HFFc6 (cell line): ENCODE measurements at regions not wholly inside any gene's neighbourhood (a gene's known extent, or its start where the extent isn't known, plus 50 kb on each side); places are given as distances from the start of the nearest gene placed in this dataset.

Experiments
- DNase-seq: peaks from one replicate; pipeline ENCODE4 v3.0.0-alpha.2; 2018
- H3K27ac Mint-ChIP-seq: 2 replicates; pipeline ENCODE4 v1.8.0; 2020; ENCODE audit warnings: mild to moderate bottlenecking, mixed read lengths
- H3K27me3 Mint-ChIP-seq: 2 replicates; pipeline ENCODE4 v1.8.0; 2021; ENCODE audit warnings: mild to moderate bottlenecking, moderate library complexity, mixed read lengths; ENCODE audit not compliant: insufficient read depth
- H3K36me3 Mint-ChIP-seq: 2 replicates; pipeline ENCODE4 v1.8.0; 2021; ENCODE audit warnings: low read depth, mixed read lengths
- H3K4me1 Mint-ChIP-seq: 2 replicates; pipeline ENCODE4 v1.8.0; 2020; ENCODE audit warnings: low read depth, mixed read lengths
- H3K4me3 Mint-ChIP-seq: 2 replicates; pipeline ENCODE4 v1.8.0; 2020; ENCODE audit warnings: mild to moderate bottlenecking, moderate library complexity, mixed read lengths
- H3K9me3 Mint-ChIP-seq: 2 replicates; pipeline ENCODE4 v1.8.0; 2020; ENCODE audit warnings: mild to moderate bottlenecking, mixed read lengths
- TF ChIP-seq, protein P1 (sequence below): fragments of 200-600 bp; sonication (generic); IDR thresholded peaks from 2 replicates; pipeline ENCODE4 v1.5.0; 2021; ENCODE audit warnings: antibody characterized with exemption, mild to moderate bottlenecking

DNA sequence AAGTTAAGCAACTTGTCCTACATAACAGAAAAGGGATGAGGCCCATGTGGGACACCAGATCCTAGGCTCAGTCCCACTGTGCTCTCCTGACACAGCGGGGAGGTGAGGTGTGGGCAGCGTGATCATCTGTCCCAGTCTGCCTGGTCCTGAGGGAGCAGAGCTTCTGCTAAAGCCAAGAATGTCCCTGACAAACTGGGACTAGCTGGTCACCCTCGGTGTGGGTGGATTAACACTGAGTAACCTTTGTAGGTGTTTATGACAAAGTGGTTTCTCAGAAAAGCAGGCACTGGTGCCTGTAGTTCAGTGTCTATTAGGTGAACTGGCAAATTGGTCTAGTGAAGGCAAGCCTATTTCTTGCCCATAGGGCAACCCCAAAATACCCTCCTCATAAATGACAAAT is 127.8 kb upstream of the HABP2 start:
- H3K27me3 Mint-ChIP-seq = peaks cover 36% of the 10 kb centered on the region
- no peak for DNase-seq
- TF ChIP-seq, protein P1, sequence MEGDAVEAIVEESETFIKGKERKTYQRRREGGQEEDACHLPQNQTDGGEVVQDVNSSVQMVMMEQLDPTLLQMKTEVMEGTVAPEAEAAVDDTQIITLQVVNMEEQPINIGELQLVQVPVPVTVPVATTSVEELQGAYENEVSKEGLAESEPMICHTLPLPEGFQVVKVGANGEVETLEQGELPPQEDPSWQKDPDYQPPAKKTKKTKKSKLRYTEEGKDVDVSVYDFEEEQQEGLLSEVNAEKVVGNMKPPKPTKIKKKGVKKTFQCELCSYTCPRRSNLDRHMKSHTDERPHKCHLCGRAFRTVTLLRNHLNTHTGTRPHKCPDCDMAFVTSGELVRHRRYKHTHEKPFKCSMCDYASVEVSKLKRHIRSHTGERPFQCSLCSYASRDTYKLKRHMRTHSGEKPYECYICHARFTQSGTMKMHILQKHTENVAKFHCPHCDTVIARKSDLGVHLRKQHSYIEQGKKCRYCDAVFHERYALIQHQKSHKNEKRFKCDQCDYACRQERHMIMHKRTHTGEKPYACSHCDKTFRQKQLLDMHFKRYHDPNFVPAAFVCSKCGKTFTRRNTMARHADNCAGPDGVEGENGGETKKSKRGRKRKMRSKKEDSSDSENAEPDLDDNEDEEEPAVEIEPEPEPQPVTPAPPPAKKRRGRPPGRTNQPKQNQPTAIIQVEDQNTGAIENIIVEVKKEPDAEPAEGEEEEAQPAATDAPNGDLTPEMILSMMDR = no peak
- peaks cover 5% of the 10 kb centered on the region; the same call in 1 of the 2 replicates for H3K36me3 Mint-ChIP-seq
- H3K27ac Mint-ChIP-seq = no peak overlapping the region
- no peaks in the 10 kb centered on the region for H3K4me1 Mint-ChIP-seq
- peaks cover 6% of the 10 kb centered on the region; the same call in 1 of the 2 replicates for H3K9me3 Mint-ChIP-seq
- no peak overlapping the region for H3K4me3 Mint-ChIP-seq

DNA sequence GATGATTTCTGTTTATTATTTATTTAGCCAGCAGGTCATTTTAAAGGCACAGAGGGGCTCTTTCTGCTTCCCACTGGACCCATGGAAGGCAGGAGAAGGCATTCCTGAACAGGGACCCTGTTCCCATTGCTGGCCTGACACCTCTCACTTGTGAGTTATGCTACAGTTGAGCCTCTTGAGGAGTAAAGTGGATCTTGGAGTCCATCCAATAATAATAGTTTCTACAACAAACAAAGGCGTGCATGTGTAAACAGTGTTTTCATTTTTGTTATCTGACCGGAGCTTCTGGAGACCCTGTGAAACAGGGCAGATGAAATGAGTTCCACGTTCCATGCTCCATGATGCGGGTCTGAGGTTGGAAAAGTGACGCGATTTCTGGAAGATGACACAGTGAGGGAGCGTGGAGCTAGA is 127.3 kb upstream of the HABP2 start:
- DNase-seq = peak; percentile 2
- Mint-ChIP-seq H3K9me3 (peaks cover under 1% of the 10 kb centered on the region; the same call in 1 of the 2 replicates), H3K4me3 (no peak overlapping the region), H3K27ac (no peak overlapping the region), H3K36me3 (no peaks in the 10 kb centered on the region; the same call in 1 of the 2 replicates), H3K27me3 (peaks cover 39% of the 10 kb centered on the region), H3K4me1 (no peaks in the 10 kb centered on the region)
- TF ChIP-seq, protein P1 = no peak

DNA sequence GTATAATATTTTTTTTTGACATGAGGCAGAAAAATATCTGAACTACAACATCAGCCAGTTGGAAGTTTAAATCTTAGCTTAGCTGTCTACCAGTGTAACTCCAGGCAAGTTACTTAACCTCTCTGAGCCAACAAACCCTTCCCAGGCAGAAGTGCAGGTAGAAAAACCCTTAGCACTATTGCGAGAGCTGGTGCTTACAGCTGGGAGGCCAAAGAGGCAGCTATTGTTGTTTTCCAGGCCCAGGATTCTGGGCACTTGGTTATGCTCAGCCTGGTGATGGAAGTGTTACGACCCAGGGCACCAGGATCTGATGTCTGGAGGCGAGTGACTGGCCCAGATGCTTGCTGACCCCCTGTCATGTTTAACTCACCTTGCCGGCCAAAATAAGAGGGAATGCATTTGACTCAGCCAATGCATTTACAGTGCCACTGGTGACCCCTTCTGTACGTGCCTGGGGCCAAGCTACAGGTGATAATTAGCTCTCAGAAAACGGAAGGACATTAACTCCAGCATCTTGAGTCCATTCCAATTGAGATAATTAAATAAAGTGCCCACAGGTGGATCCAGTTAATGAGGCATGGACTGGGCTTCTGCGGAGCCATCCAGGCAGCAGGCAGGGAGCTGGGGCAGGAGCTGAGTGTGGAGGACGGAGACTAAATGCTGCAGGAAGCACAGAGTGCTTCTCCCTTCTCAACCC is 126.5 kb upstream of the HABP2 start:
- Mint-ChIP-seq H3K4me3 (no peak overlapping the region), H3K4me1 (no peaks in the 10 kb centered on the region), H3K27ac (no peak overlapping the region), H3K9me3 (no peaks in the 10 kb centered on the region; the same call in 1 of the 2 replicates), H3K27me3 (peaks cover 39% of the 10 kb centered on the region), H3K36me3 (no peaks in the 10 kb centered on the region; the same call in 1 of the 2 replicates)
- no peak for DNase-seq
- TF ChIP-seq, protein P1 = no peak

DNA sequence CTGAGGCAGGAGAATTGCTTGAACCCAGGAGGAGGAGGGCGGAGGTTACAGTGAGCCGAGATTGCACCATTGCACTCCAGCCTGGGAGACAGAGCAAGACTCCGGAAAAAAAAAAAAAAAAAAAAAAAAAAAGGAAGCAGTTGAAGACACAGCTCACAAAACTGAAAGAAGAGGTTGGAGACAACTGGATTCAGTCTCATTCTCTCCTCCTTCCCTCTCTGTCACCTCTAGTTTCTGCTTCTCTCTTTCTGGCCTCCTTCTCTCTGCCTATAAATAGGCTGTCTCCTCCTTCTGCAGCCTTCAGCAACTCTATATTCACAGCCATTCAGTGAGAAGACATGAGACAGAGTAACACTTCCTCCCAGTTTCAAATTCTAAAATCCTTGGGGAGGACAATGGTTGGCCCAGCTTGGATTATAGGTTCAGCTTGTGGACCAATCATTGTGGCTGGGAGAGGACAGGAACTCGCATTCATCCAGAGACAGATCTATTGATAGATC is 125.6 kb upstream of the HABP2 start:
- Mint-ChIP-seq H3K27me3 (peaks cover 38% of the 10 kb centered on the region), H3K36me3 (no peaks in the 10 kb centered on the region; the same call in 1 of the 2 replicates), H3K4me3 (no peak overlapping the region), H3K27ac (no peak overlapping the region), H3K4me1 (no peaks in the 10 kb centered on the region), H3K9me3 (no peaks in the 10 kb centered on the region; the same call in 1 of the 2 replicates)
- DNase-seq = no peak
- TF ChIP-seq, protein P1 = no peak

DNA sequence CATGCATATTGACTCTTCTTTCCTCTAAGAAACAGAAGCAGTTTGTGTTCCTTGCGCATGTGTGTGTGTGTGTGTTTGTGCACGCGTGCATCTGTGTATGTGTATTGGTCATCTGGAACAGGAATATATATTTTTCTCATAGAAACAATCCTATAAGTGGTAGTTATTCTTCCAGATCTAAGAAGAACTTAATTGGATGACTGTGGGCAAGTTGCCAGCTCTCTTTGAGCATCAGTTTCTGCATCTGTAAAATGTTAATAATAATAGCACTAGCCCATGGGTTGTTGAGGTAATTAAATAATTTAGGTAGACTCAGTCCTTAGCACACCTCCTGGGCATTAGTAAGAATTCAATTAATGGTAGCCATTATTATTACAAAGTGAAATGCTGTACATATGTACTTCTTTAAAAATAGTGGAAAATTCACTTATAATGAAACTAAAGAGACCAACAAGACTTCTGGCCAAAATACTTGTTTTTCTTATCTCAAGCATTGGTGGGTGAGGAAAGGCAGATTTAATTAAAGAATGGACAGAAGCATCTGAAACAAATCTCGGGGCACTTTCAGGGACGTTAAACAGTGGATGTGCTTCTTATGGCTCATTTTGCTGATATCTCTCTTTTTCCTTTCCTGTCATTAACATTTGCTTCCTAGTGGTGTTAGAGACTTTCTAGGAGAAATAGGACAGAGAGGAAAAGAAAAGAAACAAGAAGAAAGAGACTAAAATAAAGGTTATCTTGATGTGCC is 124.9 kb upstream of the HABP2 start:
- Mint-ChIP-seq H3K9me3 (no peaks in the 10 kb centered on the region; the same call in 1 of the 2 replicates), H3K27ac (no peak overlapping the region), H3K27me3 (peaks cover 38% of the 10 kb centered on the region), H3K4me1 (no peaks in the 10 kb centered on the region), H3K36me3 (no peaks in the 10 kb centered on the region; the same call in 1 of the 2 replicates), H3K4me3 (no peak overlapping the region)
- TF ChIP-seq, protein P1 = no peak
- DNase-seq = no peak
